Femur (tissue), 1 donor: ENCODE measurements at regions not wholly inside any gene's neighbourhood (a gene's known extent, or its start where the extent isn't known, plus 50 kb on each side); places are given as distances from the start of the nearest gene placed in this dataset.

Source experiments
- DNase-seq: peaks from one replicate; pipeline ENCODE4 v3.0.0-alpha.2; 2017

- no peak for DNase-seq
These were observed 119.2 kb upstream of the NCOR2 start for GRCh38 chr12:124686370-124687173.

- no peak for DNase-seq
These were observed 118.4 kb upstream of the NCOR2 start for GRCh38 chr12:124685689-124686369.

GRCh38 chr12:124684971-124685688 lies 117.7 kb upstream of the NCOR2 start:
- no peak for DNase-seq

- DNase-seq, result no peak
These were observed 117.1 kb upstream of the NCOR2 start for GRCh38 chr12:124684496-124684895.

GRCh38 chr12:124683152-124684124 lies 116.0 kb upstream of the NCOR2 start:
- no peak for DNase-seq

GRCh38 chr12:124682425-124683151 lies 115.2 kb upstream of the NCOR2 start:
- DNase-seq, result no peak

- DNase-seq, result peak; percentile 58
These were observed 114.5 kb upstream of the NCOR2 start for GRCh38 chr12:124681779-124682391.

- DNase-seq, result peak; percentile 74
These were observed 113.7 kb upstream of the NCOR2 start for GRCh38 chr12:124680863-124681778.

GRCh38 chr12:124679533-124680371 lies 112.3 kb upstream of the NCOR2 start:
- DNase-seq, result peak; percentile 63

- no peak for DNase-seq
These were observed 111.6 kb upstream of the NCOR2 start for GRCh38 chr12:124679047-124679446.

- DNase-seq, result no peak
These were observed 111.0 kb upstream of the NCOR2 start for GRCh38 chr12:124678421-124678893.

GRCh38 chr12:124677552-124678356 lies 110.3 kb upstream of the NCOR2 start:
- DNase-seq, result no peak

GRCh38 chr12:124676714-124677462 lies 109.5 kb upstream of the NCOR2 start:
- no peak for DNase-seq

GRCh38 chr12:124675881-124676713 lies 108.7 kb upstream of the NCOR2 start:
- DNase-seq, result no peak

- no peak for DNase-seq
These were observed 107.5 kb upstream of the NCOR2 start for GRCh38 chr12:124674937-124675336.
